HG02798 (cell line): ENCODE measurements at regions not wholly inside any gene's neighbourhood (a gene's known extent, or its start where the extent isn't known, plus 50 kb on each side); places are given as distances from the start of the nearest gene placed in this dataset.
"Not testable (repeated sequence)": the region's sequence is repeated elsewhere in the genome, so short reads cannot be mapped to it uniquely, and the experiment has no call there.

Source experiments
- ATAC-seq: cut with Tn5 transposase; IDR thresholded peaks from one replicate; pipeline ENCODE4 v1.9.1; 2021; ENCODE audit warnings: mild to moderate bottlenecking; ENCODE audit not compliant: unreplicated experiment, poor library complexity

DNA sequence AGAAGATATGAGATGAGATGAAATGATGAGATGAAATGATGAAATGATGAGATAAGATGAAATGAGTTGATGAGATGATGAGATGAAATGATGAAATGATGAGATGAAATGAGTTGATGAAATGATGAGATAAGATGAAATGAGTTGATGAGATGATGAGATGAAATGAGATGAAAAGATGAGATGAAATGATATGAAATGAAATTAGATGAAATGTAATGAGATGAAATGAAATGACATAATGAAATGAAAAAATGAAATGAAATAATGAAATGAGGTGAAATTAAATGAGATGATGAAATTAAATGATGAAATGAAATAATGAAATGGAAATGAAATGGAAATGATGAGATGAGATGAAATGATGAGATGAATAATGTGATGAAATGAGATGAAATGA lies 231.6 kb downstream of the GOLGA6L6 start:
- not testable (repeated sequence) for ATAC-seq

DNA sequence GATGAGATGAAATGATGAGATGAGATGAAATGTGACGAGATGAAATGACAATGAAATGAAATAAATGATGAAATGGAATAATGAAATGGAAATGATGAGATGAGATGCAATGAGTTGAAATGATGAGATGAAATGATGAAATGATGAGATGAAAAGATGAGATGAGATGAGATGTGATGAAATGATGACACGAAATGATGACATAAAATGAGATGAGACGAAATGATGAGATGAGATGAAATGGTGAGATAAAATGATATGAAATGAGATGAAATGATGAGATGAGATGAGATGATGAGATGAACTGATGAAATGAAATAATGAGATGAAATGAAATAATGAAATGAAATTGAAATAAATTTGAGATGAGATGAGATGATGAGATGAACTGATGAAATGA lies 232.2 kb downstream of the GOLGA6L6 start:
- ATAC-seq = not testable (repeated sequence)

DNA sequence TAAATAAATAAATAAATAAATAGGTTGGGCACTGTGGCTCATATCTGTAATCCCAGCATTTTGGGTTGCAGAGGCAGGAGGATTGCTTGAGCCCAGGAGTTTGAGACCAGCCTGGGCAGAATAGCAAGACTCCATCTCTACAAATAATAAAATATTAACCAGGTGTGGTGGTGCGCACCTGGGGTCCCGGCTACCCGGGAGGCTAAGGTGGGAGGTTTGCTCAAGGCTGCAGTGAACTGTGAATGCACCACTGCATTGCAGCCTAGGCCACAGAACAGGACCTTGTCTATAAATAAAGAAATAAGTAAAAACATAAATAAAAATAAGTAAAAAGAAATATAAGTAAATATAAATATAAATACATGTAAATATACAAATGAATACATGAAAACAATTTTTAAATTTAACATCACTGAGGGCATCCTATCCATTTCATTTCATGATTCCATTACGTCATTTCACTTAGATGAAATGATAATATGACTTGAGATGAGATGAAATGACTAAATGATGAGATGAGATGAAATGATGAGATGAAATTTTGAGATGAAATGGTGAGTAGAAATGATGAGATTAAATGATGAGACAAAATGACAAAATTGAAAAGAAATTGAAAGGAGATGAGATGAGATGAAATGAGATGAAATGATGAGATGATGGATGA lies 233.4 kb downstream of the GOLGA6L6 start:
- not testable (repeated sequence) for ATAC-seq

DNA sequence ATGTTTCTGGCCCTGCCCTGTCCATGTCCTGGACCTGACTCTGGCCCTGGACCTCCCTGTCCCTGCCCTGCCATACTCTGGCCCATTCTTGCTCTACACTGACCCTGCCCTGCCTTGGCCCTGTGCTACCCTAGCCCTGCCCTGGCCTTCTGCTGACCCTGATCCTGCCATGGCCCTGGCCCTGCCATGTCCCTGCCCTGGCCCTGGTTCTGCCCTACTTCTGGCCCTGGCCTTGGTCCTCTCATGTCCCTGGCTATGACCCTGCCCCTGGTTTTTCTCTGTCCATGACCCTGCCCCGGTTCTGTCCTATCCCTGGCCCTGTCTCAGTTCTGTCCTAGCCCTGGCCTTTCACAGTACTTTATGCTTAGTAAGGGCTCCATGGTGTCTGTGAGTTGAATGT lies 234.5 kb downstream of the GOLGA6L6 start:
- ATAC-seq = not testable (repeated sequence)

DNA sequence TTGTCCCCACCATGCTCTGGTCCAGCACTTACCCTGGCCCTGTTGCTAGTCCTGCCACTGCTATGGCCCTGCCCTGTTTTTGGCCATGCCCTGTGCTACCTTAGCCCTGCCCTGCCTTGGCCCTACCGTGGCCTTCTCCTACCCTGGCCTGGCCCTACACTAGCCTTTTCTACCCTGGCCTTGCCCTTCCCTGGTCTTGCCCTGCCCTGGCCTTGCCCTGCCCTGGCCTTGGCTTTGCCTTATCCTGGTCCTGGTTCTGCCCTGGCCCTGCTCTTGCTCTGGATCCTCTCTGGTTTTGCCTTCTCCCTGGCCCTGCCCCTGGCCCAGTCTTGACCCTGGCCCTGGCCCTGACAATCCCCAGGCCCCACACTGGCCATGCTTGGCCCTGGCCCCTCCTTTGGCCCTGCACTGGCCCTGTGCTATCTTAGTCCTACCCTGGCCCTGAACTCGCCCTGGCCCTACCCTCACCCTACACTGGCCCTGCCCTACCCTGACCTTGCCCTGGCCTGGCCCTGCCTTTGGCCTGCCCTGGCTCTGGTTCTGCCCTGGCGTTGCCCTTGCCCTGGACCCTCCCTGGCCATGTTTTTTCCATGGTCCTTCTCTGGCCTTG lies 235.0 kb downstream of the GOLGA6L6 start:
- ATAC-seq = not testable (repeated sequence)

DNA sequence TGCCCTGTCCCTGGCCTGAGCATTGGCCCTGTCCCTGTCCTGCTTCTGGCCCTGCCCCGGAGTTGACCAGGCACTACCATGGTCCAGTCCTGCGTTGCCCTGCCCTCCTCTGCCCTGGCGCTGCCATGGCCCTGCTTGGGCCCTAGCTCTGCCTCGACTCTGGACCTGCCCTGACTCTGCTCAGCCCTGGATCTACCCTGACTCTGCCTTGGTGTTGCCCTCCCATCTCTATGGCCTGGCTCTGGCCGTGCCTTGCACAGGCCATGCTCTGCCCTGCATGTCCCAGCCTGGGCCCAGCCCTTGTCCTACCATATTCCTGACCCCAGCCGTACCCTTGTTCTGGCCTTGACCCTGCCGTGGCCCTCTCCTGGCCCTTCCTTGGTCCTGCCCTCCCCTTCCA lies 235.7 kb downstream of the GOLGA6L6 start:
- not testable (repeated sequence) for ATAC-seq

DNA sequence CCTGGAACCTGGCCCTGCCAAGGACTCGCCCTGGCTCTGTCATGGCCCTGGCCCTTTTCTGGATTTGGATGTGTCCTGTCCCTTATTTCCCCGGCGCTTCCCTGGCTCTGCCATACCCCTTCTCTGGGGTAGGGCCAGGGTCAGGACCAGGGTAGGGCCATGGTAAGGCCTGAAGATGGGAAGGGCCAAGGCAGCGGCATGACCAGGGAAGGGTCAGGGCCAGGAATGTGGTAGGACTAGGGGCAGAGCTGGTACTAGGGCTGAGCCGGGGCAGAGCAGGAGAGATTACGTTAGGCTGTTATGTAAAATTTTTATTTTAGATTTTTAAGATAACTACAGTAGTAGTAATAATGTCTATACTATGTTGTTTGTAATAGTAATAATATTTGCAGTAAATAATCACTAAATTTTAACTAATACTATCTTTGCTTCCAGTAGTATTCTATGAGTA lies 236.6 kb downstream of the GOLGA6L6 start:
- not testable (repeated sequence) for ATAC-seq

DNA sequence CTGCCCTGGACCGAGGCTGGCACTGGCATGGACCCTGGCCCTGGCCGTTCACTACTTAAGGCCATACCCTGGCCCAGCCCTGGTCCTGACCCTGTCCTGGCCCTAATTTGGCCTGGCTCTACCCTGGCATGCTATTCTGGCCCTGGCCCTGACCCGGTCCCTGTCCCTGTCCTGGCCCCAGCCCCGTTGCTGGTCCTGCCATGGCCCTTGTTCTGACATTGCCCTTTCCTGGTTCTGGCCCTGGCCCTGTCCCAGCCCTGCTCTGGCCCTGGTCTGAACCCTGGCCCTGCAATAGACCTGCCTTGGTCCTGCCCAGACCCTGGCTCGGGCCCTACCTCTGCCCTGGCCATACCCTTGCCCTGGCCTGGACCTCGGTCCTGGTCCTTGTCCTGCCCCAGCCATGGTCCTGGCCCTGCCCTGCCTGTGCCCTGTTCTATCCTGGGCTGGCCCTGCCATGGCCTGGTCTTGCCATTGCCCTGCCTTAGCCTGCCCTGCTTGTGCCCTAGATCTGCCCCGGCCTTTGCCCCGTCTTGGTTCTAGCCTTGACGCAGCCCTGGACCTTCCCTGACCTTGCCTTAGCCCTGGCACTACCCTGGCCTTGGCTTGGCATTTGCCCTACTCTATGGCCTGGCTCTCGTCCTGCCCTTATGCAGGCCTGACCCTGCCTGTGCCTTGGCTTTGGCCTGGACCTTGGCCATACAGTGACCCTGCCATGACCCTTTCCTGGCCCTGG lies 237.2 kb downstream of the GOLGA6L6 start:
- not testable (repeated sequence) for ATAC-seq

DNA sequence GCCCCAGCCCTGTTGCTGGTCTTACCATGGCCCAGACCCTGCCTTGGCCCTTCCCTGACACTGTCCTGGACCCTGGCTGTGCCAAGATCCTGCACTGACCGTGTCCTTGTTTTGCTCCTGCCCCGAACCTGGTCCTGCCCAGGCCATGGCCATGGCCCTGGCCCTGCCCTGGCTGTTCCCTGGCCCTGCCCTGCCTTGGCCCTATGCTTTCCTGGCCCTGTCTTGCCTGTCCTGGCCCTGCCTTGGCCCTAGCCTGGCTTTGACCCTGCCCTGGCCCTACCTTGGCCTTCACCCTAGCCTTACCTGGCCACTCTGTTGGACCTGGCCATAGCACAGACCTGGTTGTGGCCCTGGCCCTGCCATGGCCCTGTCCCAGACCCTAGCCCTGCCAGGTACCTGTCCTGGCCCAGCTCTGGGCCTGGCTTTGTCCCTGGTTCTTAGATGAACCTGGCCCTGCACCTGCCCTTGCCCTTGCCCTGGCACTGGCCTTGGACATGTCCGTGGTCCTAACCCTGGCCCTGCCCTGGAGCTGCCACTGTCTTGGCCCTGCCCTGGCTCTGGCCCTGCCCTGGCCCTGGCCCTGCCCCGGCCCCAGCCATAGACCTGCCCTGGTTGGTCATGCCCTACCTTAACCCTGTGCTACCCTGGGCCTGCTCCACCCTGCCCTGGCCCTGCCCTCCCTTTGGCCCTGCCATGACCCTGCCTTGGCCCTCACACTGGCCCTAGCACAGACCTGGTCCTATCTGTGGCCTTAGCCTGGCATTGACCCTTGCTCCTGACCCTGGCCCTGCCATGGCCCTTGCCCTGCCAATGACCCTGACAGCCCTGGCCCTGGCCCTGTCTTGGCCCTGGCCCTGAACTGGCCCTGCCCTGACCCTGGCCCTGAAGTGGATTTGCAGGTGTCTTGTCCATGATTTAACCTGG lies 238.1 kb downstream of the GOLGA6L6 start:
- ATAC-seq = not testable (repeated sequence)

DNA sequence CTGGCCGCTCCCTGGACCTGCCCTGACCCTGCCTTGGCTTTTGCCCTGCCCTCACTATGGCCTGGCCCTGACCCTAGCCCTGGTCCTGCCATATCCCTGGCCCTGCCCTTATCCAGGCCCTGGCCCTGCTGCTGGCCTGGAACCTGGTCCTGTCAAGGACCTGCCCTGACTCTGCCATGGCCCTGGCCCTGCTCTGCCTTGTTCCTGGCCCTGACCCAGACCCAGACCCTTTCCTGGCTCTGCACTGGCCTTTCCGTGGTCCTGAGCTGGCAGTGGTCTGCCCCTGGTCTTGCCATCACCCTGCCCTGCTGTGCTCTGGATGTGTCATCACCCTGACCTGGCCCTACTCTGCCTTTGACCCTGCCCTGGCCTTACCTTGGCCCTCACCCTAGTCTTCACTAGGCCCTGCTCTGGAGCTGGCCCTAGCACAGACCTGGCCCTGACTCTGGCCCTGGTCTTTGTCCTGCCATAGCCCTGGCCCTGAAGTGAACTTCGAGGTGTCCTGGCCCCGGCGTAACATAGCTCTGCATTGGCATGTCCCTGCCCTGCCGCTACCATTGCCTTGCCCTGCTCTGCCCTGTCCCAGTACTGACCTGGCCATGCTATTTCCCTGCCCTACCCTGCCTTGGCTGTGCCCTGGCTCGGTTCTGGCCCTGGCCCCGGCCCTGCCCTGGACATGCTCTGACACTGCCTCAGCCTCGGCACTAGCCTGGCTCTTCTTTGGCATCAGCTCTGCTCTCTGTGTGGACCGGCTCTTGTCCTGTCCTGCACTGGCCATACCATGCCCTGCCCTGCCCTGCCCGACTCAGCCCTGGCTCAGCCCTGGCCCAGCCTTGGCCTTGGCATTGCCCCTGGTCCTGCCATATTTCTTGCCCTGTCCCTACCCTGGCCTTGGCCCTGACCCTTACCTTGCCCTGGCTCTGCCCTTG lies 239.2 kb downstream of the GOLGA6L6 start:
- not testable (repeated sequence) for ATAC-seq

DNA sequence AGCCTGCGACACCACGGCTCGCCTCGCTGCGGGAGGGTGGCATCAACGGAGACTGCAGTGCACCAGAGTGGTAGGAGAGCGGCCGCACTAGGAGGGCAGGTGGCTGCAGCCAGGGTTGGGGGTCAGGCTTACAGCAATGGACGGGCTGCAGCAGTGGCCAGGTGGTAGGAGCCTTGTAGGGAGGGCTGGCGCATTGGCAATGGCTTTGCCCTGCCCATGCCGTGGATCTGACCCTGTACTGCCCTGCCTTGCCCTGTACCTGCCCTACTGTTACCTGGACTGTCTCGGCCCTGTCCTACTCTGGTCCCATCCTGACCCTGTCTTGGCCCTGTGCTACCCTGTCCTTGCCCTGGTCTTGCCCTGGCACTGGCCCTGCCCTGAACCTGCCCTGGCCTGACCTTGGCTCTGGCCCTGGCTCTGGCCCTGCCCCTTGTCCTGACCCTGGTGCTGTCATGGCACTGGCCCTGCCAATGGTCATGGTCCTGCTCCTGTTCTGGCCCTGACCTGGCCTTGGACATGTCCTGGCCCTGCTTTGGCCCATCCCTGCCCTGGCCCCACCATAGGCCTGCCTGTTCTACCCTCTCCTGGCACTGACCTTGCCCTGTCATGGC lies 240.0 kb downstream of the GOLGA6L6 start:
- not testable (repeated sequence) for ATAC-seq

DNA sequence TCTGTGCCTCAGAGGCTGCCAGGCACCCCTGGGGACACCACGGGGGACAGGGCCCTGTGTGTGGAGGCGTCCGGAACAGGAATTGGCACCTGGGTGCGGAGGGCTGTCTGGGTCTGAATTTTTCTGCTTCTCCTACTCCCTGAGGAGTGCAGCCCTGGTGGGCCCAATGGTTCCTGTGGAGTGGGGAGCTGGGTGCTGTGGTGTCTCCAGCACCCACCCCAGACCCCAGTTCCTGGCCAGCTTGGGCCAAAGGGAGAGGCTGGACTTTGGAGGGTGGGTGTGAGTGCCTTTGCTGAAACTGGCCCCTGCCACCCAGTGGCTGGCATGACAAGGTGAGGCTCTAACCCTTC lies 240.6 kb downstream of the GOLGA6L6 start:
- not testable (repeated sequence) for ATAC-seq

DNA sequence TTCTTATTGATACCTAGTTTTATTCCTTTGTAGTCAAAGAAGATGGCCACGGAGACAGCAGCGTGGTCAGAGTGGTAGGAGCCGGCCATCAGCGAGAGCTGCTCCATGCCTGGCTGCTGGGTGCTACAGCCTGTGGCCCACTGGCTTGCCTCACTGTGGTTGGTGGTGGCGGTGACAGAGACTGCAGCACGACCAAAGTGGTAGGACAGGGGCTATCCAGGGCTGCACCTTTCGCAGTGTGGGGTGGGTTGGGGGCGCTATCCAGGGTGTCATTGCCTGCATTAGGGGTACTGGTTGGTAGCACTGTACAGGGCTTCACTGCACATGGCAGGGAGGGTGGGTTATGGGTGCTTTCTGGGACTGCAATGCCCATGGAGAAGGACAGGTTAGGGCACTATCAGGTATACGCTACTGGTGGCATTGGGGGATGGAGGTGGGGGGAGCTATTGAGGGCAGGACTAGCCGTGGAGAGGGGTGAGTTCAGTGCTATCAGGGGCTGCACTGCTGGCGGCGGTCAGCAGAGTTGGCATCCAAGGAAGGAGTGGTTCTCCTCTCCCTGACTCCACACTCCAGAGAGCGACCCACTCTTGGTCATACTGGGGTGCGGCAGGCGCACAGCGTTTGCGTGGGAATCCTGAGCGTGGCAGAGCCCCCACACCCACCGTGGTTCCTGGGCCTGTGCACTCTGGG lies 241.1 kb downstream of the GOLGA6L6 start:
- not testable (repeated sequence) for ATAC-seq

DNA sequence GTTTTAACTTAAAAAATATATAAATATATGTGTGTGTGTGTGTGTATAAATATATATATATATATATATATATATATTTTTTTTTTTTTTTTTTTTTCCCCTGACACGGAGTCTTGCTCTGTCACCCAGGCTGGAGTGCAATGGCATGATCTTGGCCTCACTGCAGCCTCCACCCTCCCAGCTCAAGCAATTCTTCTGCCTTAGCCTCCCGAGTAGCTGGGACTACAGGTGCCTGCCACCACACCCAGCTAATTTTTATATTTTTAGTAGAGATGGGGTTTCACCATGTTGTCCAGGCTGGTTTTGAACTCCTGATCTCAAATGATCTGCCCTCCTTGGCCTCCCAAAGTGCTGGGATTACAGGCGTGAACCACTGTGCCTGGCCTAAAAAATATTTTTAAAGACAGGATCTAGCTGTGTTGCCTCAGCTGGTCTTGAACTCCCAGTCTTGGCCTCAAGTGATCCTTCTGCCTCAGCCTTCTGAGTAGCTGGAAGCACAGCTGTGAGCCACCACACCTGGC lies 243.9 kb downstream of the GOLGA6L6 start:
- ATAC-seq = not testable (repeated sequence)

DNA sequence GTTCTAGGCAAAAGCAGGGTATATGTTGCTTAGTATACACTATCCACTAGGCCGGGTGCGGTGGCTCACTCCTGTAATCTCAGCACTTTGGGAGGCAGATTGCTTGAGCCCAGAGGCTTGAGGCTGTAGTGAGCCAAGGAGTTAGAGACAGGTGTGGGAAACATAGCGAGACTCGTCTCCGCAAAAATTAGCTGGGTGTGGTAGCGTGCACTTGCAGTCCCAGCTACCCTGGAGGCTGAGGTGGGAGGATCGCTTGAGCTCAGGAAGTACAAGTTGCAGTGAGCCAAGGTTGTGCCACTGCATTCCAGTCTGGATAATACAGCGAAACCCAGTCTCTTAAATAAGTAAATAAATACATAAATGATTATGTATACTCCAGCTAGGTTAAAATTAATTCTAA lies 245.3 kb downstream of the GOLGA6L6 start:
- ATAC-seq = not testable (repeated sequence)

DNA sequence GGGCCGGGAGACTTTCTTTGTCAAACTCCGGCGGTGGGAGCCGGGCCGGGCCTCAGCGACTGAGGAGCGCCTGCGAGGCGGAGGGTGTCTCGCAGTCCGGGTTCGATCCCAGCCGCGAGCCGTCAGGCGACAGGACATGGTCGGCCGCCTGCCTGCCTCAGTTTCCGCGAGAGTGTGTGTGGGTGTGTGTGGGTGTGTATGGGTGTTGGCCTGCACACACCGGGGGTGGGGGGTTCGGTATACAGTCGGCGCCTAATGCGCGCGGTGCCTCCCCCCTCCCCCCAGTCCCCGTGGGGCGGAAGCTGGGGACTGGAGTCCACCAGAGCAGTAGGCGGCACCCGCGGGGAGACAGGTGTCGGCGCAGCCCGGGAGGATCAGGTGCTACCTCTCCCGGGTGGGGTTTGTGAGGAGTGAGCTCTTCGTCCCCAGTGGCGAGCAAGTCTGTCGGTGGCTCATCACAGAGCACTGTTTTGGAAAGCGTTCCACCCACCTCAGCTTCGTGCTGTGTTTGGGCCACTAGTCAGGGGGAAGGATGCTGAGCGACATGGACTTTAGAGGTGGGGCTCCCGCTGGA lies 246.3 kb downstream of the GOLGA6L6 start:
- no peak for ATAC-seq

DNA sequence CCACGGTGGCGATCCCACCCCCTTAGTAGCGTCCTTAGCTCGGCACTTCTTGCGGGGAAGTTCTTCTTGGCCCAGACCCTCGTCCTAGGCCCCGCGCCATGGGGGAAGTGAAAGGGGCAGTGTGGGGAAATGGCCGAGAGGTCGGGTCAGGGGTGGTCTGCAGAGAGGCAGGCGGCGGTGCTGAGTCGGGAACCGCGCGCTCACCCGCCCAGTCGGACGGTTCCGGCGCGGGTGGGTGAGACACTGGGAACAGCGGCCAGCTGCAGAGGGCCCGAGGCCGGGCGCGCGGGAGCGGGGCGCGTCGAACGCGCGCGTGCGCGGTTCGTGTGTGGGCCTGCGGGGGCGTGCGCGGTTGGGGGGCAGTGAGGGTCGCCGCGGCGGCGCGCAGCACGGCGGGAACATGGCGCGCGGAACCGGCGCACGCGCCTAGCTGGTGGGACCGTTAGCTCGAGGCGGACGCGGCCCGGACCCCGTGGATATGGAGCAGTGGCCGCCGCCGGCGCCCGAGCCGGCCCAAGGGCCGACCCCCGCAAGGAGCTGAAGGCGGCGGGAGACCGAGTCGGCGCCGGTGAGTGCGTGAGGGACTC lies 246.9 kb downstream of the GOLGA6L6 start:
- ATAC-seq = no peak
